Ishikawa (cell line): ENCODE measurements at regions not wholly inside any gene's neighbourhood (a gene's known extent, or its start where the extent isn't known, plus 50 kb on each side); places are given as distances from the start of the nearest gene placed in this dataset.

Experiments
- CEBPB ChIP-seq: IDR thresholded peaks from 2 replicates; pipeline ENCODE4 v1.6.1; 2012
- CREB1 ChIP-seq: IDR thresholded peaks from 2 replicates; pipeline ENCODE4 v1.6.1; 2012; ENCODE audit warnings: low read depth
- EGR1 ChIP-seq: IDR thresholded peaks from 2 replicates; pipeline ENCODE4 v1.6.1; 2012
- EP300 ChIP-seq: IDR thresholded peaks from 2 replicates; pipeline ENCODE4 v1.6.1; 2012; ENCODE audit warnings: borderline replicate concordance
- FOXM1 ChIP-seq: IDR thresholded peaks from 2 replicates; pipeline ENCODE4 v1.6.1; 2012; ENCODE audit warnings: low read depth, borderline replicate concordance
- NFIC ChIP-seq: IDR thresholded peaks from 2 replicates; pipeline ENCODE4 v1.6.1; 2012
- RAD21 ChIP-seq: IDR thresholded peaks from 2 replicates; pipeline ENCODE4 v1.6.1; 2012; ENCODE audit warnings: low read depth
- TAF1 ChIP-seq: IDR thresholded peaks from 2 replicates; pipeline ENCODE4 v1.6.1; 2012; ENCODE audit warnings: low read depth, mild to moderate bottlenecking
- TCF12 ChIP-seq: IDR thresholded peaks from 2 replicates; pipeline ENCODE4 v1.6.1; 2012; ENCODE audit warnings: low read depth
- TEAD4 ChIP-seq: IDR thresholded peaks from 2 replicates; pipeline ENCODE4 v1.6.1; 2012
- YY1 ChIP-seq: IDR thresholded peaks from 2 replicates; pipeline ENCODE4 v1.6.1; 2012; ENCODE audit warnings: low read depth
- ZBTB7A ChIP-seq: IDR thresholded peaks from 2 replicates; pipeline ENCODE4 v1.6.1; 2012; ENCODE audit warnings: low read depth
- TF ChIP-seq, protein P1 (sequence below): IDR thresholded peaks from 2 replicates; pipeline ENCODE4 v1.6.1; 2012
- TF ChIP-seq, protein P2 (sequence below): IDR thresholded peaks from 2 replicates; pipeline ENCODE4 v1.6.1; 2012; ENCODE audit warnings: low read depth, mild to moderate bottlenecking
- TF ChIP-seq, protein P3 (sequence below): IDR thresholded peaks from 2 replicates; pipeline ENCODE4 v1.6.1; 2012

DNA sequence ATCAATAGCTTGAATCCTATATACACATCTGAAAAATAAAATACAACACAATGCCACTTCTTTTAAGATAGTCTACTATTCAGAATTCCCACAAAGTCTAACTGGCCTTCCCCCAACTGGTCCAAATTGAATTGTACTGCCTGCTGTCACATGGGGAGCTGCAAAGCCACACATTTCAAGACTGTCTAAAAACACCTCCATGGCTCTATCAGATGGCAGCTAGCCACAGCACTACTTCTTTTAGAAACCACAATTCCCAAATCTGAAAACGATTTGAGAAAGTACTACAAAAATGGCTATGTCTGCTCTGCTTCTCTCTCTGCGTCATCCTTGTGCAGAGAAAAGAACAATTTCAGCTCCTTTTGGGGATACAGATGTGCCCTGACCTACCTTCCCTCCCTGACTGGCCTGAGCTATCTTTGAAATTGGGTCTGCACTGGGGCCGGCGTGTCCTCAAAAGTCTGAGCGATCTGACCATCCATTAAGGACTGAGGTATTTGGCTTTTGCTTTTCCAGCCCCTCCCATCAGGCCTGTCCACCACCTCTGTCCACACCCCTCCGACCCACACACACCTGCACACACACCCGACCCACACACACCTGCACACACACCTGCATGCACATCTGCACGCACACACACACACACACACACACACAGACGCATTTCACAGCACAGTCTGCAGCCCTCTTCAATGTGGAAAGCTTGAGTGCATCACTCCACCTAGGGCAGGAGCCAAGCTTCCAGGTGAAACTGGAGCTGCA lies 68.6 kb upstream of the IPO5 start:
- TF ChIP-seq FOXM1 (no peak), NFIC (no peak), ZBTB7A (no peak), CEBPB (no peak), CREB1 (no peak), TCF12 (no peak), TEAD4 (no peak), EP300 (no peak)
- TF ChIP-seq, protein P1, sequence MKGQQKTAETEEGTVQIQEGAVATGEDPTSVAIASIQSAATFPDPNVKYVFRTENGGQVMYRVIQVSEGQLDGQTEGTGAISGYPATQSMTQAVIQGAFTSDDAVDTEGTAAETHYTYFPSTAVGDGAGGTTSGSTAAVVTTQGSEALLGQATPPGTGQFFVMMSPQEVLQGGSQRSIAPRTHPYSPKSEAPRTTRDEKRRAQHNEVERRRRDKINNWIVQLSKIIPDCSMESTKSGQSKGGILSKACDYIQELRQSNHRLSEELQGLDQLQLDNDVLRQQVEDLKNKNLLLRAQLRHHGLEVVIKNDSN, result no peak
- TF ChIP-seq, protein P2, sequence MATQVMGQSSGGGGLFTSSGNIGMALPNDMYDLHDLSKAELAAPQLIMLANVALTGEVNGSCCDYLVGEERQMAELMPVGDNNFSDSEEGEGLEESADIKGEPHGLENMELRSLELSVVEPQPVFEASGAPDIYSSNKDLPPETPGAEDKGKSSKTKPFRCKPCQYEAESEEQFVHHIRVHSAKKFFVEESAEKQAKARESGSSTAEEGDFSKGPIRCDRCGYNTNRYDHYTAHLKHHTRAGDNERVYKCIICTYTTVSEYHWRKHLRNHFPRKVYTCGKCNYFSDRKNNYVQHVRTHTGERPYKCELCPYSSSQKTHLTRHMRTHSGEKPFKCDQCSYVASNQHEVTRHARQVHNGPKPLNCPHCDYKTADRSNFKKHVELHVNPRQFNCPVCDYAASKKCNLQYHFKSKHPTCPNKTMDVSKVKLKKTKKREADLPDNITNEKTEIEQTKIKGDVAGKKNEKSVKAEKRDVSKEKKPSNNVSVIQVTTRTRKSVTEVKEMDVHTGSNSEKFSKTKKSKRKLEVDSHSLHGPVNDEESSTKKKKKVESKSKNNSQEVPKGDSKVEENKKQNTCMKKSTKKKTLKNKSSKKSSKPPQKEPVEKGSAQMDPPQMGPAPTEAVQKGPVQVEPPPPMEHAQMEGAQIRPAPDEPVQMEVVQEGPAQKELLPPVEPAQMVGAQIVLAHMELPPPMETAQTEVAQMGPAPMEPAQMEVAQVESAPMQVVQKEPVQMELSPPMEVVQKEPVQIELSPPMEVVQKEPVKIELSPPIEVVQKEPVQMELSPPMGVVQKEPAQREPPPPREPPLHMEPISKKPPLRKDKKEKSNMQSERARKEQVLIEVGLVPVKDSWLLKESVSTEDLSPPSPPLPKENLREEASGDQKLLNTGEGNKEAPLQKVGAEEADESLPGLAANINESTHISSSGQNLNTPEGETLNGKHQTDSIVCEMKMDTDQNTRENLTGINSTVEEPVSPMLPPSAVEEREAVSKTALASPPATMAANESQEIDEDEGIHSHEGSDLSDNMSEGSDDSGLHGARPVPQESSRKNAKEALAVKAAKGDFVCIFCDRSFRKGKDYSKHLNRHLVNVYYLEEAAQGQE, result no peak

DNA sequence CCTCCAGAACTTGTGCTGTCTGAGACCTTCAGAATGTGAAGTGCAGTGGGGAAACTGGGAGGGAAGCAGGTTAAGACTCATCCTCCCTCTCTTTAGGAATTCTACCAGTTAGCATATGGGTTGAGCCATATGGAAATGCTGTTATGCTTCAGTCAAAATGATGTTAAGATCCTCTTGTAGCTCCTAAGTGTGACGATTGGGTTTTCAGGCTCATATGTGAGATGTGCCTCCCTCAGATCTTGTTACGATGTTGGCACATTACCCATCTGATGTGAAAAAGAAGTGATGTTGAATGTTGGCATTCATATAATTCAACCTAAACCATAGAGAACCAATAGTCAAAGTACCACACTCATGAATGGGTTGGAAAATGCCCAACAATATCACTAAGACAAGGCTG lies 67.8 kb upstream of the IPO5 start:
- no peak for TF ChIP-seq TCF12
- TF ChIP-seq, protein P2, result no peak
- no peak for TF ChIP-seq EP300
- TF ChIP-seq CREB1, result no peak
- TF ChIP-seq ZBTB7A, result no peak
- TF ChIP-seq, protein P3, sequence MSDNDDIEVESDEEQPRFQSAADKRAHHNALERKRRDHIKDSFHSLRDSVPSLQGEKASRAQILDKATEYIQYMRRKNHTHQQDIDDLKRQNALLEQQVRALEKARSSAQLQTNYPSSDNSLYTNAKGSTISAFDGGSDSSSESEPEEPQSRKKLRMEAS, result no peak
- TF ChIP-seq EGR1, result no peak
- no peak for TF ChIP-seq CEBPB
- no peak for TF ChIP-seq NFIC
- TF ChIP-seq, protein P1, result no peak
- no peak for TF ChIP-seq TAF1
- TF ChIP-seq YY1, result no peak
- no peak for TF ChIP-seq TEAD4
- TF ChIP-seq RAD21, result no peak
- no peak for TF ChIP-seq FOXM1

DNA sequence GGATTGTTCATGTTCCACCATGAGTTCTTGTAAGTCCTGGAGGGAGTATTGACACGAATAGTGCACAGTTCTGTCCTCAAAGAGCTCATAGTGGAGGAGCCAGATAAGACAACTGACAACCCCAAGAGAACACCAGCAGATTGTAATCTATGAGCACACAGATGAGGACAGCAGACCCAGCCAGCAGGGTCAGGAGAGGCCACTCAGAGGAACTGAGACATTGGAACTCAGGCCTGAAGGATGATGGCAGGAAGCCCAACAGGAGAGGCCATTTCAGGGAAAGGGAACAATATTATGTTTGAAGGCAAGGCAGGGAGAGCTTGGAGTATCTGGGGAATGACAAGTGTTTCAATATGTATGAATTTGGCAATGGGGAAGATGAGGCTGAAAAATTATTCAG lies 63.7 kb upstream of the IPO5 start:
- TF ChIP-seq, protein P2, result no peak
- no peak for TF ChIP-seq EP300
- no peak for TF ChIP-seq CEBPB
- TF ChIP-seq RAD21, result no peak
- no peak for TF ChIP-seq TEAD4
- TF ChIP-seq, protein P1, result no peak
- no peak for TF ChIP-seq EGR1
- no peak for TF ChIP-seq FOXM1
- TF ChIP-seq CREB1, result no peak
- TF ChIP-seq TCF12, result no peak
- TF ChIP-seq YY1, result no peak
- TF ChIP-seq, protein P3, result no peak
- no peak for TF ChIP-seq NFIC
- no peak for TF ChIP-seq TAF1
- TF ChIP-seq ZBTB7A, result no peak
